ENCODE measurements at regions not wholly inside any gene's neighbourhood (a gene's known extent, or its start where the extent isn't known, plus 50 kb on each side); places are given as distances from the start of the nearest gene placed in this dataset.

- TF ChIP-seq TEAD4 (IDR thresholded peaks at IDR 0.05; ENCODE audit: low read depth, low read length) (no peak), KDM5A (IDR thresholded peaks at IDR 0.05; ENCODE audit: low read length) (no peak), ASH2L (IDR thresholded peaks at IDR 0.05; ENCODE audit: low read length) (no peak), SP1 (IDR thresholded peaks at IDR 0.05; ENCODE audit: low read depth, low read length) (no peak), MAFK (IDR thresholded peaks at IDR 0.05; ENCODE audit: low read depth, low read length) (no peak)
Measured at GRCh38 chrX:1918780-1919179, 303.9 kb downstream of the ASMT start (continued).

Data from H1 (cell line).